ENCODE measurements at regions not wholly inside any gene's neighbourhood (a gene's known extent, or its start where the extent isn't known, plus 50 kb on each side); places are given as distances from the start of the nearest gene placed in this dataset.

- intact Hi-C loops (cut with micrococcal nuclease) = no loop called here
- Mint-ChIP-seq H3K9me3 (no peaks in the 10 kb centered on the region), H3K4me3 (no peak overlapping the region), H3K36me3 (ENCODE audit: low read depth) (no peaks in the 10 kb centered on the region), H3K4me1 (ENCODE audit: low read depth) (no peaks in the 10 kb centered on the region), H3K27me3 (ENCODE audit: insufficient read depth) (no peaks in the 10 kb centered on the region), H3K27ac (no peak overlapping the region)
- no peak for DNase-seq (ENCODE audit: low spot score)
These were observed 90.5 kb upstream of the FN1 start for GRCh38 chr2:215526341-215526740.

GRCh38 chr2:215522237-215522636, 86.4 kb upstream of the FN1 start:
- Mint-ChIP-seq H3K4me1 (ENCODE audit: low read depth) (no peaks in the 10 kb centered on the region), H3K9me3 (no peaks in the 10 kb centered on the region)

GRCh38 chr2:215521031-215521430, 85.2 kb upstream of the FN1 start:
- Mint-ChIP-seq H3K4me3 (no peak overlapping the region), H3K36me3 (ENCODE audit: low read depth) (no peaks in the 10 kb centered on the region), H3K27ac (no peak overlapping the region), H3K27me3 (ENCODE audit: insufficient read depth) (peaks cover 3% of the 10 kb centered on the region), H3K4me1 (ENCODE audit: low read depth) (no peaks in the 10 kb centered on the region), H3K9me3 (no peaks in the 10 kb centered on the region)
- intact Hi-C loops (cut with micrococcal nuclease) = no loop called here
- DNase-seq (ENCODE audit: low spot score) = no peak

More at GRCh38 chr2:215522237-215522636, 86.4 kb upstream of the FN1 start:
- no peaks in the 10 kb centered on the region for H3K36me3 Mint-ChIP-seq (ENCODE audit: low read depth)
- no peak overlapping the region for H3K4me3 Mint-ChIP-seq
- H3K27ac Mint-ChIP-seq = no peak overlapping the region
- H3K27me3 Mint-ChIP-seq (ENCODE audit: insufficient read depth) = peaks cover 3% of the 10 kb centered on the region
- DNase-seq (ENCODE audit: low spot score) = no peak
- intact Hi-C loops (cut with micrococcal nuclease) = no loop called here

- no peak overlapping the region for H3K4me3 Mint-ChIP-seq
- H3K27me3 Mint-ChIP-seq (ENCODE audit: insufficient read depth) = peaks cover 5% of the 10 kb centered on the region
- H3K9me3 Mint-ChIP-seq = no peaks in the 10 kb centered on the region
- DNase-seq (ENCODE audit: low spot score) = no peak
- H3K36me3 Mint-ChIP-seq (ENCODE audit: low read depth) = no peaks in the 10 kb centered on the region
- H3K27ac Mint-ChIP-seq = no peak overlapping the region
- intact Hi-C loops (cut with micrococcal nuclease) = no loop called here
- H3K4me1 Mint-ChIP-seq (ENCODE audit: low read depth) = no peaks in the 10 kb centered on the region
These were observed 81.5 kb upstream of the FN1 start for GRCh38 chr2:215517391-215517790.

- Mint-ChIP-seq H3K27ac (no peak overlapping the region), H3K4me3 (no peak overlapping the region), H3K27me3 (ENCODE audit: insufficient read depth) (peaks cover 8% of the 10 kb centered on the region), H3K9me3 (no peaks in the 10 kb centered on the region), H3K36me3 (ENCODE audit: low read depth) (no peaks in the 10 kb centered on the region), H3K4me1 (ENCODE audit: low read depth) (no peaks in the 10 kb centered on the region)
- intact Hi-C loops (cut with micrococcal nuclease) = no loop called here
- DNase-seq (ENCODE audit: low spot score) = no peak
These were observed 78.6 kb upstream of the FN1 start for GRCh38 chr2:215514516-215514915.

- H3K4me1 Mint-ChIP-seq (ENCODE audit: low read depth) = no peaks in the 10 kb centered on the region
- peaks cover 6% of the 10 kb centered on the region for H3K27me3 Mint-ChIP-seq (ENCODE audit: insufficient read depth)
- no peak overlapping the region for H3K4me3 Mint-ChIP-seq
- H3K27ac Mint-ChIP-seq = no peak overlapping the region
- intact Hi-C loops (cut with micrococcal nuclease) = no loop called here
- DNase-seq (ENCODE audit: low spot score) = no peak
- no peaks in the 10 kb centered on the region for H3K36me3 Mint-ChIP-seq (ENCODE audit: low read depth)
- H3K9me3 Mint-ChIP-seq = no peaks in the 10 kb centered on the region
These were observed 75.8 kb upstream of the FN1 start for GRCh38 chr2:215511454-215512346.

- Mint-ChIP-seq H3K9me3 (no peaks in the 10 kb centered on the region), H3K4me3 (no peak overlapping the region), H3K4me1 (ENCODE audit: low read depth) (no peaks in the 10 kb centered on the region), H3K27ac (no peak overlapping the region), H3K27me3 (ENCODE audit: insufficient read depth) (peaks cover 10% of the 10 kb centered on the region), H3K36me3 (ENCODE audit: low read depth) (no peaks in the 10 kb centered on the region)
- DNase-seq (ENCODE audit: low spot score) = no peak
- intact Hi-C loops (cut with micrococcal nuclease) = no loop called here
These were observed 72.0 kb upstream of the FN1 start for GRCh38 chr2:215507836-215508235.

- no peaks in the 10 kb centered on the region for H3K9me3 Mint-ChIP-seq
- no peak overlapping the region for H3K4me3 Mint-ChIP-seq
- H3K27ac Mint-ChIP-seq = no peak overlapping the region
- no peaks in the 10 kb centered on the region for H3K4me1 Mint-ChIP-seq (ENCODE audit: low read depth)
- H3K27me3 Mint-ChIP-seq (ENCODE audit: insufficient read depth) = peaks cover 10% of the 10 kb centered on the region
- no peaks in the 10 kb centered on the region for H3K36me3 Mint-ChIP-seq (ENCODE audit: low read depth)
- intact Hi-C loops (cut with micrococcal nuclease) = no loop called here
- DNase-seq (ENCODE audit: low spot score) = no peak
These were observed 71.3 kb upstream of the FN1 start for GRCh38 chr2:215507136-215507535.

- Mint-ChIP-seq H3K4me1 (ENCODE audit: low read depth) (no peaks in the 10 kb centered on the region), H3K27me3 (ENCODE audit: insufficient read depth) (peaks cover 10% of the 10 kb centered on the region), H3K27ac (no peak overlapping the region), H3K4me3 (no peak overlapping the region), H3K9me3 (no peaks in the 10 kb centered on the region), H3K36me3 (ENCODE audit: low read depth) (no peaks in the 10 kb centered on the region)
- DNase-seq (ENCODE audit: low spot score) = no peak
- intact Hi-C loops (cut with micrococcal nuclease) = no loop called here
These were observed 70.7 kb upstream of the FN1 start for GRCh38 chr2:215506604-215506990.

- intact Hi-C loops (cut with micrococcal nuclease) = no loop called here
- no peak overlapping the region for H3K27ac Mint-ChIP-seq
- H3K36me3 Mint-ChIP-seq (ENCODE audit: low read depth) = no peaks in the 10 kb centered on the region
- no peak for DNase-seq (ENCODE audit: low spot score)
- no peak overlapping the region for H3K4me3 Mint-ChIP-seq
- H3K9me3 Mint-ChIP-seq = no peaks in the 10 kb centered on the region
- H3K27me3 Mint-ChIP-seq (ENCODE audit: insufficient read depth) = peaks cover 12% of the 10 kb centered on the region
- no peaks in the 10 kb centered on the region for H3K4me1 Mint-ChIP-seq (ENCODE audit: low read depth)
These were observed 69.3 kb upstream of the FN1 start for GRCh38 chr2:215505044-215505786.

GRCh38 chr2:215504547-215504946, 68.7 kb upstream of the FN1 start:
- Mint-ChIP-seq H3K27me3 (ENCODE audit: insufficient read depth) (peaks cover 8% of the 10 kb centered on the region), H3K27ac (no peak overlapping the region), H3K36me3 (ENCODE audit: low read depth) (no peaks in the 10 kb centered on the region), H3K4me1 (ENCODE audit: low read depth) (no peaks in the 10 kb centered on the region), H3K9me3 (no peaks in the 10 kb centered on the region), H3K4me3 (no peak overlapping the region)
- DNase-seq (ENCODE audit: low spot score) = no peak
- intact Hi-C loops (cut with micrococcal nuclease) = no loop called here

- no peaks in the 10 kb centered on the region for H3K4me1 Mint-ChIP-seq (ENCODE audit: low read depth)
- intact Hi-C loops (cut with micrococcal nuclease) = no loop called here
- no peak overlapping the region for H3K27ac Mint-ChIP-seq
- H3K36me3 Mint-ChIP-seq (ENCODE audit: low read depth) = no peaks in the 10 kb centered on the region
- no peaks in the 10 kb centered on the region for H3K9me3 Mint-ChIP-seq
- no peak overlapping the region for H3K4me3 Mint-ChIP-seq
- peaks cover 8% of the 10 kb centered on the region for H3K27me3 Mint-ChIP-seq (ENCODE audit: insufficient read depth)
- DNase-seq (ENCODE audit: low spot score) = no peak
These were observed 67.5 kb upstream of the FN1 start for GRCh38 chr2:215503381-215503780.

GRCh38 chr2:215500466-215500865, 64.6 kb upstream of the FN1 start:
- no peaks in the 10 kb centered on the region for H3K4me1 Mint-ChIP-seq (ENCODE audit: low read depth)
- H3K9me3 Mint-ChIP-seq = no peaks in the 10 kb centered on the region
- no peak for DNase-seq (ENCODE audit: low spot score)
- no peak overlapping the region for H3K27ac Mint-ChIP-seq
- peaks cover 6% of the 10 kb centered on the region for H3K27me3 Mint-ChIP-seq (ENCODE audit: insufficient read depth)
- H3K4me3 Mint-ChIP-seq = no peak overlapping the region
- intact Hi-C loops (cut with micrococcal nuclease) = no loop called here
- H3K36me3 Mint-ChIP-seq (ENCODE audit: low read depth) = no peaks in the 10 kb centered on the region

Measured in activated T-helper 1 cell treated with anti-CD3 and anti-CD28 coated beads, Interleukin-12 subunit alpha, Interleukin-12 subunit beta, Interleukin-2, Interleukin-4 antibody, amounts not matched to agents 30 ng/mL and 10 ng/mL and 1 ng/mL, durations not matched to agents 14 hours and 24 hours and 36 hours (primary cell).